Endothelial cell of umbilical vein (primary cell): ENCODE measurements at regions not wholly inside any gene's neighbourhood (a gene's known extent, or its start where the extent isn't known, plus 50 kb on each side); places are given as distances from the start of the nearest gene placed in this dataset.
"Not testable (repeated sequence)": the region's sequence is repeated elsewhere in the genome, so short reads cannot be mapped to it uniquely, and the experiment has no call there.

Experiments
- EZH2 ChIP-seq: IDR thresholded peaks from 2 replicates; pipeline ENCODE4 v1.6.1; 2012; ENCODE audit warnings: borderline replicate concordance, low read depth, mild to moderate bottlenecking, moderate library complexity, low read length, inconsistent platforms; ENCODE audit not compliant: severe bottlenecking
- FOS ChIP-seq: IDR thresholded peaks from 2 replicates; pipeline ENCODE4 v1.6.1; 2011; ENCODE audit warnings: mild to moderate bottlenecking, low read length, moderate library complexity, borderline replicate concordance; ENCODE audit not compliant: insufficient read depth
- JUN ChIP-seq: IDR thresholded peaks from 2 replicates; pipeline ENCODE4 v1.6.1; 2011; ENCODE audit warnings: borderline replicate concordance, low read depth; ENCODE audit not compliant: insufficient read length, insufficient read depth
- MAX ChIP-seq: IDR thresholded peaks from 2 replicates; pipeline ENCODE4 v1.6.1; 2011; ENCODE audit not compliant: insufficient read depth, insufficient read length
- POLR2A ChIP-seq: IDR thresholded peaks from 2 replicates; pipeline ENCODE4 v1.6.1; 2012; ENCODE audit warnings: low read depth, mild to moderate bottlenecking, control low read depth, low read length
- TF ChIP-seq, protein P1 (sequence below), 2 donors: IDR thresholded peaks; 1 replicate in 1 of 2; 2 replicates in 1 of 2; pipeline ENCODE4 v1.5.1; 2011; ENCODE audit warnings: low read length in 2 of 2, mild to moderate bottlenecking in 2 of 2, moderate library complexity in 2 of 2, control low read depth in 1 of 2, inconsistent platforms in 1 of 2, low read depth in 1 of 2; ENCODE audit not compliant: insufficient read depth in 1 of 2; ENCODE audit errors: extremely low read depth in 1 of 2

GRCh38 chr9:65401456-65402045 lies 116.5 kb upstream of the FOXD4L5 start:
- TF ChIP-seq, protein P1, sequence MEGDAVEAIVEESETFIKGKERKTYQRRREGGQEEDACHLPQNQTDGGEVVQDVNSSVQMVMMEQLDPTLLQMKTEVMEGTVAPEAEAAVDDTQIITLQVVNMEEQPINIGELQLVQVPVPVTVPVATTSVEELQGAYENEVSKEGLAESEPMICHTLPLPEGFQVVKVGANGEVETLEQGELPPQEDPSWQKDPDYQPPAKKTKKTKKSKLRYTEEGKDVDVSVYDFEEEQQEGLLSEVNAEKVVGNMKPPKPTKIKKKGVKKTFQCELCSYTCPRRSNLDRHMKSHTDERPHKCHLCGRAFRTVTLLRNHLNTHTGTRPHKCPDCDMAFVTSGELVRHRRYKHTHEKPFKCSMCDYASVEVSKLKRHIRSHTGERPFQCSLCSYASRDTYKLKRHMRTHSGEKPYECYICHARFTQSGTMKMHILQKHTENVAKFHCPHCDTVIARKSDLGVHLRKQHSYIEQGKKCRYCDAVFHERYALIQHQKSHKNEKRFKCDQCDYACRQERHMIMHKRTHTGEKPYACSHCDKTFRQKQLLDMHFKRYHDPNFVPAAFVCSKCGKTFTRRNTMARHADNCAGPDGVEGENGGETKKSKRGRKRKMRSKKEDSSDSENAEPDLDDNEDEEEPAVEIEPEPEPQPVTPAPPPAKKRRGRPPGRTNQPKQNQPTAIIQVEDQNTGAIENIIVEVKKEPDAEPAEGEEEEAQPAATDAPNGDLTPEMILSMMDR (IDR thresholded peaks at IDR 0.05; ENCODE audit: extremely low read depth in 1 of 2, insufficient read depth in 1 of 2, low read depth in 1 of 2, low read length in 2 of 2): not testable (repeated sequence)
- not testable (repeated sequence) for TF ChIP-seq EZH2, FOS, POLR2A, MAX, JUN
